PC-3 (cell line): ENCODE measurements at regions not wholly inside any gene's neighbourhood (a gene's known extent, or its start where the extent isn't known, plus 50 kb on each side); places are given as distances from the start of the nearest gene placed in this dataset.

Source experiments
- ATAC-seq: fragments of 200-7000 bp; cut with Tn5 transposase; 2 replicates; pipeline ENCODE4 v1.9.1; 2020; ENCODE audit warnings: mild to moderate bottlenecking, moderate library complexity
- BruUV-seq: library from RNA; stranded (reverse); fragments of 400-500 nt; replicated peaks from 2 replicates; lab custom pipeline; 2021; lab: Mats Ljungman, UMichigan
- CTCF ChIA-PET: fragments of 300-600 bp; sonication (Branson Sonifier 250); formaldehyde crosslinking; loops from one replicate; lab custom pipeline; 2022; ENCODE audit warnings: antibody characterized with exemption; lab: Charles Lee
- POLR2A ChIA-PET: fragments of 300-600 bp; sonication (Branson Sonifier 250); formaldehyde crosslinking; loops from one replicate; lab custom pipeline; 2022; ENCODE audit warnings: antibody characterized with exemption; ENCODE audit not compliant: unreplicated experiment; lab: Charles Lee
- DNase-seq: peaks from one replicate; pipeline ENCODE4 v3.0.0-alpha.2; 2015
- H2AFZ ChIP-seq: fragments of 300-600 bp; sonication (generic); 2 replicates; pipeline ENCODE4 v1.6.0; 2016; ENCODE audit warnings: antibody characterized with exemption, low read length
- H3F3A ChIP-seq: fragments of 300-600 bp; sonication (generic); one replicate; pipeline ENCODE4 v1.6.0; 2017; ENCODE audit warnings: antibody characterized with exemption, low read length, control low read depth, mild to moderate bottlenecking; ENCODE audit not compliant: unreplicated experiment
- H3K27ac ChIP-seq: fragments of 300-600 bp; sonication (generic); 2 replicates; pipeline ENCODE4 v1.5.1; 2016; ENCODE audit warnings: mild to moderate bottlenecking, low read length
- H3K27me3 ChIP-seq: fragments of 300-600 bp; sonication (generic); 2 replicates; pipeline ENCODE4 v1.6.1; 2016; ENCODE audit warnings: low read length, mixed read lengths
- H3K36me3 ChIP-seq: fragments of 300-600 bp; sonication (generic); 2 replicates; pipeline ENCODE4 v1.6.1; 2016; ENCODE audit warnings: low read depth, mixed run types, low read length, mixed read lengths
- H3K4me1 ChIP-seq: fragments of 300-600 bp; sonication (generic); 2 replicates; pipeline ENCODE4 v1.5.1; 2016; ENCODE audit warnings: low read length; ENCODE audit not compliant: insufficient read depth
- H3K4me2 ChIP-seq: fragments of 300-600 bp; sonication (generic); 2 replicates; pipeline ENCODE4 v1.6.0; 2016; ENCODE audit warnings: low read length
- H3K4me3 ChIP-seq: fragments of 300-600 bp; sonication (generic); 2 replicates; pipeline ENCODE4 v1.5.1; 2016; ENCODE audit warnings: mild to moderate bottlenecking, low read length, mixed read lengths
- H3K79me2 ChIP-seq: fragments of 300-600 bp; sonication (generic); 2 replicates; pipeline ENCODE4 v1.6.1; 2017; ENCODE audit warnings: low read length, mixed read lengths
- H3K9ac ChIP-seq: fragments of 300-600 bp; sonication (generic); 2 replicates; pipeline ENCODE4 v1.6.0; 2016; ENCODE audit warnings: mild to moderate bottlenecking, low read length
- H3K9me2 ChIP-seq: fragments of 300-600 bp; sonication (generic); replicated peaks from 2 replicates; pipeline ENCODE4 v1.6.1; 2016; ENCODE audit warnings: mixed run types, low read length, mixed read lengths
- H3K9me3 ChIP-seq: fragments of 300-600 bp; sonication (generic); 2 replicates; pipeline ENCODE4 v1.6.1; 2016; ENCODE audit warnings: low read length, mixed read lengths
- H4K20me1 ChIP-seq: fragments of 300-600 bp; sonication (generic); 2 replicates; pipeline ENCODE4 v1.6.1; 2016; ENCODE audit warnings: low read length, mixed read lengths
- EZH2 ChIP-seq: fragments of 300-600 bp; sonication (generic); IDR thresholded peaks from one replicate; pipeline ENCODE4 v1.6.1; 2017; ENCODE audit warnings: antibody characterized with exemption, mild to moderate bottlenecking, low read length; ENCODE audit not compliant: unreplicated experiment
- EZH2phosphoT487 ChIP-seq: fragments of 300-600 bp; sonication (generic); IDR thresholded peaks from 2 replicates; pipeline ENCODE4 v1.6.1; 2018; ENCODE audit warnings: mild to moderate bottlenecking, antibody characterized with exemption, low read length, borderline replicate concordance
- intact Hi-C: fragments of 100-400 bp; cut with micrococcal nuclease; formaldehyde crosslinking; loops from 2 replicates; pipeline ENCODE4 v1.9.0; 2023
- TF ChIP-seq, protein P1 (sequence below): fragments of 300-600 bp; sonication (generic); conservative IDR thresholded peaks from 2 replicates; pipeline ENCODE4 v1.5.1; 2017; ENCODE audit warnings: antibody characterized with exemption, low read depth, mild to moderate bottlenecking, low read length

DNA sequence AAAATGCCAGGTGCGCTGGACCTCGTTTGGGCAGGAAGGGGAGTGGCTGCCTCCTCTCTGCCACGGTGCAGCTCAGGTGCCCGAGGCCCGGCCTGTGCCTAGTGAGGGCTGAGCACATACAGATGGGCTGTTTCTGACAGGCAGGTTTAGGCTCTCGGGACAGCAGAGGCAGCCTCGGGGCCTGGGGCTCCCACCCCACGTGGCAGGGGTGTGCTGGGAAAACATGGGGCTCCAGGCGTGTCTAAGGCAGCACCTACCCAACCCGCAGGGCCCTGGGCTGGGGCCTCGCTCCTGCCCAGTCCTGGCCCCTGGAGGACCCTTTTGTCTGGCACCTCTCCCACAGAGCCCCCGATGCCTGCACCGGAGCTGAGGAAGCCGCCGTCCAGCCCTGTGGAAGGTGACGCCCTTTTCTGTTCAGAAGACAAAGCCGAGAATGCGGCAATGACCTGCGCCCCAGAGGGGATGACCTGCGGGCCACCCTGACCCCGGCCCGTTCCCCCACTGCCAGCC lies 76.4 kb upstream of the GALNT9 start:
- ChIA-PET POLR2A (no interaction called here), CTCF (interaction anchor here (0.6 kb wide), 1 partner anchor 154 kb away, joined by 7 read pairs; no protein-coding TSS in a partner anchor)
- BruUV-seq, result no TSS peak
- Histone ChIP-seq H4K20me1 (no peaks in the 10 kb centered on the region), H3K4me2 (no peak overlapping the region), H3K79me2 (no peaks in the 10 kb centered on the region), H3K9me3 (no peaks in the 10 kb centered on the region), H3K4me3 (no peak overlapping the region), H3F3A (no peaks in the 10 kb centered on the region), H3K4me1 (no peaks in the 10 kb centered on the region), H3K9ac (no peak overlapping the region), H3K36me3 (no peaks in the 10 kb centered on the region), H3K27ac (no peak overlapping the region), H2AFZ (no peak overlapping the region), H3K27me3 (peaks cover 35% of the 10 kb centered on the region), H3K9me2 (no peaks in the 10 kb centered on the region)
- DNase-seq (no peak), ATAC-seq (no peak)
- TF ChIP-seq, protein P1, sequence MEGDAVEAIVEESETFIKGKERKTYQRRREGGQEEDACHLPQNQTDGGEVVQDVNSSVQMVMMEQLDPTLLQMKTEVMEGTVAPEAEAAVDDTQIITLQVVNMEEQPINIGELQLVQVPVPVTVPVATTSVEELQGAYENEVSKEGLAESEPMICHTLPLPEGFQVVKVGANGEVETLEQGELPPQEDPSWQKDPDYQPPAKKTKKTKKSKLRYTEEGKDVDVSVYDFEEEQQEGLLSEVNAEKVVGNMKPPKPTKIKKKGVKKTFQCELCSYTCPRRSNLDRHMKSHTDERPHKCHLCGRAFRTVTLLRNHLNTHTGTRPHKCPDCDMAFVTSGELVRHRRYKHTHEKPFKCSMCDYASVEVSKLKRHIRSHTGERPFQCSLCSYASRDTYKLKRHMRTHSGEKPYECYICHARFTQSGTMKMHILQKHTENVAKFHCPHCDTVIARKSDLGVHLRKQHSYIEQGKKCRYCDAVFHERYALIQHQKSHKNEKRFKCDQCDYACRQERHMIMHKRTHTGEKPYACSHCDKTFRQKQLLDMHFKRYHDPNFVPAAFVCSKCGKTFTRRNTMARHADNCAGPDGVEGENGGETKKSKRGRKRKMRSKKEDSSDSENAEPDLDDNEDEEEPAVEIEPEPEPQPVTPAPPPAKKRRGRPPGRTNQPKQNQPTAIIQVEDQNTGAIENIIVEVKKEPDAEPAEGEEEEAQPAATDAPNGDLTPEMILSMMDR, result no peak
- TF ChIP-seq EZH2 (no peak), EZH2phosphoT487 (no peak)
- intact Hi-C loops, result no loop called here

DNA sequence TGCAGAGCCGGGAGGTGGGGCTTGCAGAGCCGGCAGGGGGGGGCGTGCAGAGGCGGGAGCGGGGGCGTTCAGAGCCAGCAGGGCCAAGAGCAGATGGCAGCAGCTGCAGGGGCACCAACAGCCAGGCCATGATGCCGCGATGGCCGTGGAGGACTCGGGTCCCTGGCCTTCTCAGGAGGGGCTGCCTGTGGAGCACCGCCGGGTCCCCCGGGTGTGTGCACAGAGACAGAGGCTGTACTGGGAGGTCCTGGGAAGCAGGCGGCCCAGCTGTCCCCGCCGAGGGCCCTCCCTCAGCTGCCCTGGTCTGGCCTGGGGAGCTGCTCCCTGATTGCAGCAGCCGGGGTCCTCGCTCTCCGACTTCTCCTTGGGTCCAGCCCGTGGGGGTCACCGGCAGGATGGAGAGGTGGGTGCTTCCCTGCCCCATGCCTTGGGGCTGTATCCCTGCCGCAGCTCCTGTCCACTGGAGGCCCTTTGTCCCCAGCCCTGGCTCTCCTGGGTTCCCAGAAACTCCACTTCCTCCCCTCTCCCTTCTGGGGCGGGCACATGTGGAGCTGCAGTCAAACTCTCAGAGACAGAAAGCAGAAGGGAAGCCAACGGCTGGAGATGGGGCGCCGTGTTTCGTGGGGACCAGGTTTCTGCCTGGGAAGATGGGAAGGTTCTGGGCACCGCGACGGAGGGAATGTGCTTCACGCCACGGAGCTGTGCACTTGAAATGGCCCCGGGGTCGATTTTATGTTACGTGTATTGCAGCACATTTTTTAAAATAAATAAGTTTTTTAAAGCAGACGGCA lies 75.8 kb upstream of the GALNT9 start:
- POLR2A ChIA-PET, result no interaction called here

More for the DNA sequence above, 75.8 kb upstream of the GALNT9 start:
- no peak for ATAC-seq
- no TSS peak for BruUV-seq
- CTCF ChIA-PET, result interaction anchor here (0.6 kb wide), 1 partner anchor 155 kb away, joined by 7 read pairs; no protein-coding TSS in a partner anchor
- Histone ChIP-seq H3K4me3 (no peak overlapping the region), H3K9ac (no peak overlapping the region), H3F3A (no peaks in the 10 kb centered on the region), H3K9me3 (no peaks in the 10 kb centered on the region), H3K27ac (no peak overlapping the region), H3K9me2 (no peaks in the 10 kb centered on the region), H3K4me2 (no peak overlapping the region), H2AFZ (no peak overlapping the region), H4K20me1 (no peaks in the 10 kb centered on the region), H3K79me2 (no peaks in the 10 kb centered on the region), H3K27me3 (peaks cover 40% of the 10 kb centered on the region), H3K36me3 (no peaks in the 10 kb centered on the region), H3K4me1 (no peaks in the 10 kb centered on the region)
- TF ChIP-seq, protein P1, result no peak
- no peak for TF ChIP-seq EZH2phosphoT487
- no peak for TF ChIP-seq EZH2
- intact Hi-C loops, result no loop called here
- no peak for DNase-seq
